K562 (cell line): ENCODE measurements at regions not wholly inside any gene's neighbourhood (a gene's known extent, or its start where the extent isn't known, plus 50 kb on each side); places are given as distances from the start of the nearest gene placed in this dataset.

ENCODE experiments used
- CREM ChIP-seq: IDR thresholded peaks from 2 replicates; pipeline ENCODE4 v1.6.1; 2014; ENCODE audit warnings: antibody characterized with exemption, low read depth
- GMEB1 ChIP-seq: fragments of 250-450 bp; sonication (Bioruptor Pico); IDR thresholded peaks from 2 replicates; pipeline ENCODE4 v1.4.0; 2020; ENCODE audit warnings: mild to moderate bottlenecking
- GTF2B ChIP-seq: IDR thresholded peaks from 2 replicates; pipeline ENCODE4 v1.6.1; 2011; ENCODE audit not compliant: insufficient read length; ENCODE audit errors: extremely low read depth
- IFI16 ChIP-seq: fragments of 250-450 bp; sonication (Bioruptor Pico); IDR thresholded peaks from 2 replicates; pipeline ENCODE4 v2.1.2; 2022; ENCODE audit warnings: mild to moderate bottlenecking, inconsistent platforms
- SIN3A ChIP-seq, 2 experiments: fragments of 150-350 bp in 1 of 2; IDR thresholded peaks; 2 replicates each; pipeline ENCODE4 v1.6.1; 2011 to 2016; ENCODE audit warnings: borderline replicate concordance in 2 of 2, low read depth in 2 of 2, low read length in 2 of 2, mild to moderate bottlenecking in 2 of 2, moderate library complexity in 2 of 2; ENCODE audit not compliant: control insufficient read depth in 1 of 2

GRCh38 chr2:100767810-100768806, 51.8 kb upstream of the NPAS2 start (continued):
- TF ChIP-seq GTF2B: no peak
- no peak for TF ChIP-seq SIN3A (IDR thresholded peaks at IDR 0.05; ENCODE audit: borderline replicate concordance in 2 of 2, control insufficient read depth in 1 of 2, low read depth in 2 of 2, low read length in 2 of 2)
- no peak for TF ChIP-seq IFI16 (CRISPR knock-in tag)
- no peak for TF ChIP-seq CREM
- TF ChIP-seq GMEB1 (CRISPR knock-in tag): no peak
